K562 (cell line): ENCODE measurements at regions not wholly inside any gene's neighbourhood (a gene's known extent, or its start where the extent isn't known, plus 50 kb on each side); places are given as distances from the start of the nearest gene placed in this dataset.

Experiments
- ATAC-seq: fragments of 200-7000 bp; cut with Tn5 transposase; 3 replicates; pipeline ENCODE4 v1.9.1; 2020; ENCODE audit warnings: moderate library complexity
- BruUV-seq: library from RNA; stranded (reverse); fragments of 400-500 nt; replicated peaks from 2 replicates; lab custom pipeline; 2021; lab: Mats Ljungman, UMichigan
- CTCF ChIA-PET: fragments of 300-600 bp; formaldehyde crosslinking; extraction: SDS; loops from one replicate; lab custom pipeline; 2021; ENCODE audit warnings: low intra/inter-chr PET ratio; lab: Yijun Ruan, JAX
- POLR2A ChIA-PET: fragments of 300-600, 350-650 bp; sonication (Branson Sonifier 250); formaldehyde crosslinking; extraction: SDS; loops from one replicate; lab custom pipeline; 2021; ENCODE audit warnings: antibody characterized with exemption, inconsistent platforms; lab: Yijun Ruan, JAX
- DNase-seq, 4 experiments: peaks; one replicate each; pipeline versions ENCODE4 v3.0.0 to v3.0.0-alpha.2; 2011 to 2018; ENCODE audit warnings: low spot score in 3 of 4, mixed read lengths in 3 of 4; ENCODE audit errors: extremely low read depth in 1 of 4
- FAIRE-seq: peaks from 2 replicates; lab custom pipeline; 2011; peaks lifted over from hg19 to GRCh38; lab: Jason Lieb, UNC
- H2AFZ ChIP-seq: 2 replicates; pipeline ENCODE4 v1.6.0; 2011; ENCODE audit warnings: low read depth, low read length, control low read depth, inconsistent platforms
- H3K27ac ChIP-seq: fragments of 200-600 bp; 3 replicates; pipeline ENCODE4 v1.8.0; 2011; ENCODE audit warnings: low read depth, mild to moderate bottlenecking, control low read depth, inconsistent platforms, low read length, moderate library complexity, mixed read lengths; ENCODE audit errors: extremely low read depth
- H3K27me3 ChIP-seq, 2 experiments: fragments of 300-600 bp in 1 of 2; 2 replicates in 1 of 2; 3 replicates in 1 of 2; pipeline versions ENCODE4 v1.6.0 to v1.8.0; 2011; ENCODE audit warnings: inconsistent platforms in 2 of 2, low read length in 2 of 2, mild to moderate bottlenecking in 1 of 2, mixed read lengths in 1 of 2, moderate library complexity in 1 of 2; ENCODE audit not compliant: control insufficient read depth in 2 of 2, insufficient read depth in 2 of 2
- H3K36me3 ChIP-seq: fragments of 300-600 bp; 3 replicates; pipeline ENCODE4 v1.8.0; 2011; ENCODE audit warnings: mild to moderate bottlenecking, low read length, inconsistent platforms; ENCODE audit not compliant: control insufficient read depth, insufficient read depth
- H3K4me1 ChIP-seq, 2 experiments: fragments of 200-600 bp in 1 of 2; replicated peaks in 1 of 2; 2 replicates in 1 of 2; 3 replicates in 1 of 2; pipeline versions ENCODE4 v1.5.1 to v1.8.0; 2011; ENCODE audit warnings: inconsistent platforms in 2 of 2, low read length in 2 of 2, mild to moderate bottlenecking in 1 of 2, mixed read lengths in 1 of 2, moderate library complexity in 1 of 2; ENCODE audit not compliant: control insufficient read depth in 2 of 2, insufficient read depth in 2 of 2
- H3K4me2 ChIP-seq: 2 replicates; pipeline ENCODE4 v1.6.1; 2011; ENCODE audit warnings: low read length, control low read depth, inconsistent platforms, mixed read lengths; ENCODE audit not compliant: insufficient read depth
- H3K4me3 ChIP-seq: fragments of 200-600 bp; sonication (generic), shearing (Covaris generic); 2 replicates; pipeline ENCODE4 v1.5.1; 2016; ENCODE audit warnings: control low read depth, inconsistent platforms
- H3K79me2 ChIP-seq: fragments of 200-600 bp; 3 replicates; pipeline ENCODE4 v1.8.0; 2011; ENCODE audit warnings: low read length, inconsistent platforms; ENCODE audit not compliant: control insufficient read depth, insufficient read depth
- H3K9ac ChIP-seq, 2 experiments: 2 replicates each; pipeline versions ENCODE4 v1.6.0 to v1.6.1; 2011; ENCODE audit warnings: low read depth in 2 of 2, low read length in 2 of 2, control low read depth in 1 of 2, inconsistent platforms in 1 of 2, mild to moderate bottlenecking in 1 of 2, mixed read lengths in 1 of 2; ENCODE audit not compliant: insufficient read depth in 1 of 2
- H3K9me1 ChIP-seq: one replicate; pipeline ENCODE4 v1.6.0; 2011; ENCODE audit warnings: inconsistent platforms, mild to moderate bottlenecking, low read length, moderate library complexity; ENCODE audit not compliant: control insufficient read depth, insufficient read depth
- H3K9me3 ChIP-seq: replicated peaks from 2 replicates; pipeline ENCODE4 v1.5.1; 2011; ENCODE audit warnings: low read depth, low read length, inconsistent platforms; ENCODE audit not compliant: control insufficient read depth, insufficient read depth
- H4K20me1 ChIP-seq: replicated peaks from 2 replicates; pipeline ENCODE4 v1.6.1; 2011; ENCODE audit warnings: low read length, inconsistent platforms, mixed read lengths; ENCODE audit not compliant: control insufficient read depth, insufficient read depth
- MAFF ChIP-seq: IDR thresholded peaks from 2 replicates; pipeline ENCODE4 v1.6.1; 2012; ENCODE audit warnings: low read length, improper control_type of control experiment
- PYGO2 ChIP-seq: fragments of 450-650 bp; IDR thresholded peaks from 2 replicates; pipeline ENCODE4 v1.6.1; 2016; ENCODE audit warnings: mild to moderate bottlenecking, missing genetic modification characterization, moderate library complexity, missing compliant biosample characterization
- ZFP91 ChIP-seq: sonication (generic); formaldehyde crosslinking; IDR thresholded peaks from 2 replicates; pipeline ENCODE4 v1.8.0; 2022; ENCODE audit warnings: mild to moderate bottlenecking, missing genetic modification reagents
- ZHX1 ChIP-seq: fragments of 150-350 bp; conservative IDR thresholded peaks from 2 replicates; pipeline ENCODE4 v1.6.1; 2014; ENCODE audit warnings: low read length
- ZNF263 ChIP-seq: sonication (generic); formaldehyde crosslinking; IDR thresholded peaks from 2 replicates; pipeline ENCODE4 v1.8.0; 2022; ENCODE audit warnings: mild to moderate bottlenecking, missing genetic modification reagents, borderline replicate concordance
- ZNF384 ChIP-seq: IDR thresholded peaks from 2 replicates; pipeline ENCODE4 v1.6.1; 2012; ENCODE audit warnings: low read depth, low read length, improper control_type of control experiment
- ZNF696 ChIP-seq: fragments of 250-450 bp; sonication (Bioruptor Pico); conservative IDR thresholded peaks from 2 replicates; pipeline ENCODE4 v1.4.0; 2020; ENCODE audit warnings: mild to moderate bottlenecking, moderate library complexity
- WGBS: fragments of 100-300 bp; shearing (Covaris generic); methylation state at CpG from one replicate; pipeline ENCODE4 v1.1.6; 2016; ENCODE audit warnings: low coverage, mixed read lengths; ENCODE audit not compliant: insufficient coverage; ENCODE audit errors: missing lambda C conversion rate; 5-methylcytosine and 5-hydroxymethylcytosine counted together
- in situ Hi-C: fragments of 300-500 bp; cut with MboI; formaldehyde crosslinking; loops from 4 replicates; pipeline ENCODE4 v1.15.0; 2018; ENCODE audit warnings: inconsistent platforms, mixed read lengths
- intact Hi-C: fragments of 100-400 bp; cut with micrococcal nuclease; formaldehyde crosslinking; loops from 2 replicates; pipeline ENCODE4 v1.14.2; 2022

GRCh38 chr16:54429029-54429428 lies 142.4 kb upstream of the IRX3 start:
- 0% methylated on average over 4 of the region's 4 CpGs for WGBS
- Histone ChIP-seq H4K20me1 (no peaks in the 10 kb centered on the region; the same call in 1 of the 2 replicates), H3K4me2 (no peak overlapping the region), H3K9me1 (no peaks in the 10 kb centered on the region), H3K79me2 (no peaks in the 10 kb centered on the region), H2AFZ (no peak overlapping the region), H3K9me3 (no peaks in the 10 kb centered on the region), H3K27me3 (peaks cover 10 to 23% of the 10 kb centered on the region in 2 experiments; a peak in 4 of 5 replicates), H3K9ac (no peak overlapping the region), H3K27ac (no peak overlapping the region), H3K4me3 (no peak overlapping the region), H3K36me3 (no peaks in the 10 kb centered on the region), H3K4me1 (no peaks in the 10 kb centered on the region)
- CTCF ChIA-PET, result no interaction called here
- no peak for ATAC-seq
- POLR2A ChIA-PET, result no interaction called here
- intact Hi-C loops (no loop called here), in situ Hi-C loops (no loop called here)
- FAIRE-seq, result no peak
- no peak for DNase-seq
- TF ChIP-seq ZNF696 (no peak), MAFF (no peak), ZFP91 (CRISPR knock-in tag) (no peak), PYGO2 (no peak), ZNF384 (no peak), ZNF263 (CRISPR knock-in tag) (no peak), ZHX1 (no peak)
- no TSS peak for BruUV-seq
